H1 (cell line): ENCODE measurements at regions not wholly inside any gene's neighbourhood (a gene's known extent, or its start where the extent isn't known, plus 50 kb on each side); places are given as distances from the start of the nearest gene placed in this dataset.

Experiments used
- KDM4A ChIP-seq: IDR thresholded peaks from one replicate; pipeline ENCODE4 v1.7.1; 2012; ENCODE audit warnings: low read depth, mild to moderate bottlenecking, moderate library complexity, low read length, inconsistent platforms; ENCODE audit not compliant: severe bottlenecking
- SUZ12 ChIP-seq: fragments of 200-600 bp; sonication (generic); IDR thresholded peaks from 2 replicates; pipeline ENCODE4 v1.6.1; 2012; ENCODE audit warnings: mild to moderate bottlenecking, inconsistent platforms, low read length, moderate library complexity, mixed read lengths
- TF ChIP-seq, protein P1 (sequence below): IDR thresholded peaks from 2 replicates; pipeline ENCODE4 v1.6.1; 2011; ENCODE audit warnings: low read length, improper control_type of control experiment

DNA sequence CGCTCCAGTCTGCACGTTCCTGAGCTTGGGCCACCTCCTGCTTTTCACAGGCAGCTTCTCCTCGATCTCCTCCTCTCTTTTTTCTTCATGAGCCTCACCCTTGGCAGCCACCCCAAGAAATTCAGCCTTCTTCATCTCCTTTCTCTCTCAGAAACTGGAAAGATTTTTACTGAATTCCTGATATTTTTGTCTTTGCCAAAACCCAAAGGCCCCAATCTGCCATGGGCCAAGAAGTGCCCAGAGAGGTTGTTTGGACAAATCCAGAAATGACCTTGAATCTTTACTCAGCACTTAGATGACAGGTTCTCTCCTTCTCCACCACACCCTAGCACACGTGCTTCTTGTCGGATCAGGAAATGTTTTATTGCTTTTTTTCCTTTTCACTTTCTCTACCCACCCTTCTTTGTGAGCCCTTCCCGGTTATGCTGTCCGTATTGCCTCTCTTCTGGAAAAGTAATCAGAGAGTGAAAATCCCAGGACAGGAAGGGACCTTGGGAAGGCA lies 134.5 kb upstream of the TNP1 start (continued):
- no peak for TF ChIP-seq KDM4A
- TF ChIP-seq SUZ12 = no peak
- TF ChIP-seq, protein P1, sequence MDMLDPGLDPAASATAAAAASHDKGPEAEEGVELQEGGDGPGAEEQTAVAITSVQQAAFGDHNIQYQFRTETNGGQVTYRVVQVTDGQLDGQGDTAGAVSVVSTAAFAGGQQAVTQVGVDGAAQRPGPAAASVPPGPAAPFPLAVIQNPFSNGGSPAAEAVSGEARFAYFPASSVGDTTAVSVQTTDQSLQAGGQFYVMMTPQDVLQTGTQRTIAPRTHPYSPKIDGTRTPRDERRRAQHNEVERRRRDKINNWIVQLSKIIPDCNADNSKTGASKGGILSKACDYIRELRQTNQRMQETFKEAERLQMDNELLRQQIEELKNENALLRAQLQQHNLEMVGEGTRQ = no peak
